HUDEP-2 (cell line): ENCODE measurements at regions not wholly inside any gene's neighbourhood (a gene's known extent, or its start where the extent isn't known, plus 50 kb on each side); places are given as distances from the start of the nearest gene placed in this dataset.

Source experiments
- DNase-seq, 76 experiments: peaks; one replicate each; lab custom pipeline; 2025; ENCODE audit not compliant: unreplicated experiment in 76 of 76; lab: John Stamatoyannopoulos, UW

DNA sequence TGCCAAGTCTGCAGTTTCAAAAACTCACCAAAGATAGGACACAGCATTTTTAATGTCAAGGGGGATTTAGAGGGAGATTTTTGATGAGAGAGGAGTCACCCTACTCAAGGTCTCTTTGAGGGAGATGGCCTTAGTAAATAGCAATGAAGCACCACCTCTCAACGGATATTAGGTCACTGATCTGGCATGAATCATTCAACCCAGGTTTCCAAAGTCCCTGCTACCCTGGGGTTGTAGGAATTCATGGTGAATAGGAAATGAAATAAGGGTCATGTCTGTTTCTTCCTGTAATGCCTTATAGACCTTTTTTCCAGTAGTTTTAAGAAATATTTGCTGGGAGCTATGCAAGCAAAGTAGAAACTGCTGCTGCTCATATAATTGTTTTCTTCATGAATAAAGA lies 2154.9 kb downstream of the LRRC4C start:
- DNase-seq: no peak

DNA sequence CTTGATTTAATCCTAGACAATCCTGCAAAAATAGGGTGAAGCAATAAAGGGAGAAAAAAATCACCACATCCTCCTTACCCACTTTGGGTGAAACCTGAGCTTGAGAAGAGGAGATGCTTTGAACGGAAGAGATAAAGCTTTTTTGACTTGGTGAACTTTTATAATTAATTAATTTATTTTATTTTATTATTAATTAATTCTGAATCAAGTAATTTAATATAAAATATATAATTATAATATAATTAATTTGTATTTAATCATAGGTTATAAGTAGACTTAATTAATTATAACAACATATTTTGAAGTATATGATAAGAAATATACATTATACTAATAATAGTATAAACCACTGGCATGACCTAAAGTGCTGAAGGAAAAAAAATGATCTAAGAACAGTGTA lies 2164.8 kb downstream of the LRRC4C start:
- DNase-seq: no peak

DNA sequence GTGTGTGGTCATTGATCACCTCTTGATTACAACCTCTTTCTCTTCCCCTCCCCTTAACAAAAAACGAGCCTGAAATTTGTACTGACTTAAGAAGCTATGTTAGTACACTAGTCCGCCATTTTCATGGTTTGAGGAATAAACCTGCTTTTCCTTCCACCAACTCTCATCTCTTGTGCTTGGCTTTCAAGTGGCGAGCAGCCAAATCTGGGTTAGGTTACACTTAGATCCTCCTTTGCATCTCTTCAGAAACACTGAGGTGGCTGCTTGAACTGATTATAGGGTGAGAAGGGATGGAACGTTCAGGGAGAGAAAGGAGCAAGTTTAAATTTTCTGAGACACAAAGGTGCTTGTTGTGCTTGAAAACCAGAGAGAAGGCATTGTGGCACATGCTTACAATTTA lies 2171.4 kb downstream of the LRRC4C start:
- no peak for DNase-seq

DNA sequence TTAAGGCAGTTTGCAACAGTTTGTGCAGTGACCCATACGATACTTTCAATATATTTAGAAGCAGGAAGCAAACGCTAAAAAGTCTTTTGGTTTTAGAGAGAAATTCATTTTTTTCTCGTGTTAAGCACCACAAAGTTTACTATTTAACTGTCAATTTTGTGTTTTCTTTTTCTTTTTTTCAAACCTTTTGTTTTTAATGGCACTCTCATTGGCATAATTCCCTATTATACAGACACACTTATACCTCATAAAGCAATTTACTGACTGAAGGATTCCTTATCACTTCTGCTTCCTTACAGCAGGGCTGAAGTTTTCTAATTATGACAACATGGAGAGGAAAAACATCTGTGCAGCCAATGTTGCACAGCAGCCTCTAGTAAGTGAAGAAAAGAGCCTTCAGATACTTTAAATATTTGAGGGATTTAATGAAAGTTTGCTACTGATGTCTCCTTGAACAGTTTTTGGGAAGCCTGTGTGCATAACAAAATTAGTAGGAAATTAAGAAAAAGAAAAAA lies 2191.2 kb downstream of the LRRC4C start:
- no peak for DNase-seq

DNA sequence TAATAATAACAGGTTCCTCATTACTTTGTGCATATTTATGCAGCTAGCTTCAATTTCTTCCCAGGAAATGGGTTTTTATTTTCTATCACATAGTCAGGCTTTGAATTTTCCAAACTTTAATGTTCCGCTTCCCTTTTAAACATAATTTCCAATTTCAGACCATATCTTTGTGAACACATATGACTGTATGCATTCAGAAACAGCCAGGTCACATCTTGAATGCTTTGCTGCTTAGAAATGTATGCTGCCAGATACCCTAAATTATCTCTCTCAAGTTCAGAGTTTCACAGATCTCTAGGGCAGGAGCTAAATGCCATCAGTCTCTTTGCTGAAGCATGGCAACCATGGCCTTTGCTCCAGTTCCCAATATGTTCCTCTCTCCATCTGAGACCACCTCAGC lies 2203.8 kb downstream of the LRRC4C start:
- no peak for DNase-seq

DNA sequence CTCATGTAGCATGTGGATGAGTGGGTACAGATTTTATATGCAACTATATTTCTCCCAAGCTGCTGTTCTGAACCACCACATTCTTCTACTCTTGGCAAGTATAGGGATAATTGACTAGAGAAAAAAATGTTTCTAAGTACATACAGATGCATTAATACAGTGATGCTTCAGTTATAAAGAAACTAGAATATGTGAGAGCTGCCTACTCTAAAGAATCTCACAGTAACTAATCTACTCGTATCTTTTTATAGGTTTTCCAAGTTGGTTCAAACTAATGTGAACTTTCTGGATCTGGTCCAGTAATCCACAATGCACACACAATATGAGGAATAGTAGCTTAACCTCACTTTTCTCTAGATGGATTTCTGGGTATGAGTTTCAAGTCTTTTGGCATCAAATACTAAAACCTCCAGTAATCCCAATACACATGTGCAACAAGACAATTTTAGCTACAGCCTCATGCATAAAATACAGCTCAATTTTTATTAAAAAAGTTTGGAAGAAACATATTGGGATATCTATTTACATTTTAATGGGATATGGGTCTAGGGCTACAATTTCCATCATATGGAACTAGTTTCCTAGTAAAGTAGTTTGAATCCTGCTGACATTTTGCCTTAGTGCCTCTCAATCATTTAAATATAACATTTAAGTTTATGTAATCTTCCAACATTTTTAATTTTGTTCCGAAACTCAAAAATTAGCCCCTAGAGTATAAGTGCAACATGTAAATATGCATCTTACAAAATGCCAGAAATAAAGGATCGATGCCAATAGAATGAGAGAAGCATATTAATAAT lies 2209.7 kb downstream of the LRRC4C start:
- DNase-seq: no peak

DNA sequence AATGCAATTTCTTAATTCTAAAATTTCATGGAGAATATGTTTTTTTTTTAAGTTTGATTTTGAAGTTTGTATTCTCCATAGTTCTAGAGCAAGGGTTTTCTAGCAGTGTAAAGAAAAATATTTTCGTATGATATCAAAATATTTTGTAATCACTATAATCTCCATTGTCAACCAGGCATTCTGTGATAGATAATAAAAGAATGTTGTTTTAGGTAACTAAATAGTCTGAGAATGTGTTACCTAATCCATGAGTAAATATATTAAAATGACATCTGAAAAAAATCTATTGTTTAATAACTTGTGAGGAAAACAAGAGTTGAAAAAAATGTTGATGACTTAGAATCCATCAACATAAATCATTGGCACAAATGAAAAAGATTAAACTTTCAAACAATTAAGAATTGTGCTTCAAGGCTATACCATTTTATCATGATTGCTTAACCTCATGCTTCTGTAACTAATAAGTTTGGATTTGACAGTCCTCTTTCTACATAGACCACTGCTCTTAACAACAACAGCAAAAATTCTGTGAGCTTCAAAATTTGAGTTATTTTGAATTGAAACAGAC lies 2211.8 kb downstream of the LRRC4C start:
- no peak for DNase-seq

DNA sequence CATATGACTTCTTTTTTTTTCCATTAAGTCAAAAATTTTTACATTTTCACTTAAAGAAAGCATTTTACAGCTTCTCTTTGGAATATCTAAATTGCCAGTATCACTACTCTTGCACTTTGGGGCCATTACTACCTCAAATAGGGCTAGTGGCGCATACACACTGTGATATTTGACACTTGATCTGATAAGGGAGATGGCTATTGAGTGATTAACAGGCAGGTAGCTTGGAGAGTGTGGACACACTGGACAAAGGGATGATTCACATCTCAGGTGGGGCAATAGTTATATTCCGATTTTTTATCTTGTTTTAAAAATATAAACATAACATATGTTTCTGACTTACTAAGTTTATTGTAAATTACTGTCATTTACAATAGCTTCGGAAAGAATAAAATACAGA lies 2219.9 kb downstream of the LRRC4C start:
- DNase-seq: no peak

DNA sequence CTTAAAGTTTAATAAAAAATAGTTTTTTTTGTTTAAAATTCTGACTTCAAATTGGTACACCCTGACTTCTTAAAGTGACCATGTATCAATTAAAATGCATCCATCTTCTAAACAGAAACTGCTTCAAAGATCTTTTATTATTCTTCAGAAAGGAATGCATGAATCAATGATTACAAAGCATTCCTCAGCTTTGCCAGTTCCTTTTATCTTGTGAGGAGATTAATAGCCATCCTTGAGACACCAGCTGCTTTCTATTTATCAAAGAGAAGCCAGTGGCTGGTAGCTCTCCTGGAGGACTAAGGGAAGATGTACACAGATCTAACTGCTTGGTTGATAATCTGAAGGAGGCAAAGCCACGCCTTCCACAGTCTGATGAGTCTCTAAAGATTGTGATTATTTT lies 2222.5 kb downstream of the LRRC4C start:
- DNase-seq: no peak

DNA sequence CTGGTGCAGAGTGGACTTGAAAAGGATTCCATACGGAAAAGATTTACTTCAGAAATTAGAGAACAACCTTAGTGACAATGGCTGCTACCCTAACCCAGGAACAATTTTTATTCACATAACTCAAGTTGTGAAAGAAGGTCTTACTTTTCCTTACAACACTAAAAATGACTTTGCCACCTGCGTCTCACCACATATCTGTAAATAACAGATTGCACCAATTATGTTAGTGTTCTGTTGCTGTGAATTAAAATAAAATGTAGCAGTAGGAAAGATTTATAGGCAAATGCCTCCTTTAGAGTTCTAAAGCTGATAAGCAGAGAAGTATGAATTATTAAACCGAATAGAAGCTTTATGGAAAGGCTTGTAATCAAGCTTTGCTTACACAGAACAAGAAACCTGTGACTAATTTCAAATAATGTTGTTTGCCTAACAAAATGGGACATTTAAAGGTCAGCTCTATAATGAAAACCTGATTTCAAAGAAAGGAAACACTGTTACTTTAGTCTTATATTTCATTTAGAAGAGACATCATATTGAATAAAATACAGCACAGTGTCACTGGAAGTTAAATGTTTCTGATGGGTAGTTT lies 2237.8 kb downstream of the LRRC4C start:
- no peak for DNase-seq

DNA sequence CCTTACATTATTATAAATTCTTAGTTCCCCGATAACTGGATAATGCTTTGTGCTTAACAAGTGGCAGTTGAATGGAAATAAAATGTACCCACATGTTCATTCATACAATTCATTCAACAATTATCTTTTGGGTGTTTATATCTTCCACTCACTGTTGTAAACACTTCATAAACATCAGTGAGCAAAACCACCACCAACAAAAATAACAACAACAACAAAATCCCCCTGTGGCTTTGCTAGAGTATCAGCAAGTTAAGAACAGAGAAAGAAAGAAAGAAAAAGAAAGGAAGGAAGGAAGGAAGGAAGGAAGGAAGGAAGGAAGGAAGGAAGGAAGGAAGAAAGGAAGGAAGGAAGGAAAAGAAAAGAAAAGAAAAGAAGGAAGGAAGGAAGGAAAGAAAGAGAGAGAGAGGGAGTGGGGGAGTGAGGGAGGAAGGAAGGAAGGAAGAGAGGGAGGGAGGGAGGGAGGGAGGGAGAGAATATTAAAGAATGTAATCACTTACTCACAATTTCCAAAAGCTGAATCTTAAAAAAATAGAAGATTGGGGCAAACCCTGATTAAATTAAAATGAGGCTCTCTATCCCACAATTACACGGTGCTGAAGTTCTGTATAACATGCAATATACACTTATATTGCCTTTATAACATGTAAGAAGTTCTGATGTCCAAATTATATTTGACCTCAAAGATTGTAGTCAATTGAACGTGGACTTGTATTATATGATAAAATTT lies 2238.8 kb downstream of the LRRC4C start:
- no peak for DNase-seq

DNA sequence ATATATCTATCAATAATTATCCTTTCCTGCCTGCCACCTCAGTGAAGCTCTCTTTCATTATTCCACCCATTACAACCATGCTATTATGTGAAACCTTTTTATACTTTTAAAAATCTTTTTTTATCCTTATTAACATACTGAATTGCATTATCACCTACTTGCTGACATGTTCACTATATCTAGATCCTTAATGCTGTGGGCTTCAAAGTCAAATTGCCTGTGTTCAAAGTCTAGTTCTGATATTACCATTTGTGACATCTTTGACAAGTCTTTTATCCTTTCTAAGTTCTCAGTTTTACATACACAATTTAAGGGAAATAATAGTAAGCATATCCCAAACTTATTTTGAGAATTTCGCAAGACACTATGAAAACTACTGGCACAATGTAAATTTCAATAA lies 2239.4 kb downstream of the LRRC4C start:
- DNase-seq: no peak

DNA sequence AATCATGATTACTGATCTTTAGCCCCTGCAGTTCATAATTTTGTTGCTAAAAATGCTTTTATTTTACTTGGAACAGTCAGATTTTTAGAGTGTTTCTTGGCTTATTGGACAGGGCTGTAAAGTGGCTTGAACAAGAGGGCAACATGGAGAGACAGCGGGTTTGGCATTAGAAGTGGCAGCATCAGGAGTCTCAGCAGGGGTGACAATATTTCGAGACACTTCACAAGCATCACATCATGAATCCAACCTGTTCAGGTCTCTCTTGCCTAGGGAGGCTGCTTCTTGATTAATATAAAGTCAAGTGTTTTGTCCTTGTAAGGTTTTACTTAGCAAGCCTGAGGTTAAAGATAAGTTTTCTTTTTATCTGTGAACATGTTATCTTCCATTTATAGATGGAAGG lies 2249.5 kb downstream of the LRRC4C start:
- DNase-seq: no peak

DNA sequence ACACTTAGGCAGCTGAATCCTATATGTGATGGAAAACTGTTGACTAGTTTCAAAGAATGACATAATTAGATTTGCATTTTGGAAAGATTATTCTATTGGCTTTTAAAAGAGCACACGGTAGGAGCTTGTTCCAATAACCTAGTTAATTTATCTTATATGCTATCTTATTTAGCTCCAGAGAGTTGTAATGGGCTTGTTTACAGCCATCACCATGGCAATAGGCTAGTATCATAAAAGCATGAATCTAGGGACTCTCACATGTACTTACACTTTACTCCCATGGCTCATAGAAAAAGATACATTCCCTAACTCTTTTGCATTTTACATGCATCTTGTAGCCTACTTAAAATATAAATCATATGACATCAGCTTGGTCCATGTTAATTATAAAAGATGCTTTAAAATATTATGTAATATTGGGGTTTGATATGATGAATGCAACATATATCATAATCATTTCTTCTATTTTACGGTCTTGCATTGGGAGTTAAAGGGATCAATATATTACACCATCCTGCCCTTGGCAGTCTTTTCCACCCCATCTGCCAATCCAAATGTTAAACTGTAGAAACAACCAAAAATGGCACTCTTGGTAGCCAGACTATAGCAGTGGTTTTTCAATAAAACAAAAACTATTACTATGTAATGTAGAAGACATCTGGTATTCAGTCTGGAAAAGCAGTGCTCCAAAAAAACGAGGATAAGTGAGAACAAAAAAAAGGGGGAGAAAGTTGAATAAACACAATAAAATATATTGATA lies 2254.0 kb downstream of the LRRC4C start:
- no peak for DNase-seq

DNA sequence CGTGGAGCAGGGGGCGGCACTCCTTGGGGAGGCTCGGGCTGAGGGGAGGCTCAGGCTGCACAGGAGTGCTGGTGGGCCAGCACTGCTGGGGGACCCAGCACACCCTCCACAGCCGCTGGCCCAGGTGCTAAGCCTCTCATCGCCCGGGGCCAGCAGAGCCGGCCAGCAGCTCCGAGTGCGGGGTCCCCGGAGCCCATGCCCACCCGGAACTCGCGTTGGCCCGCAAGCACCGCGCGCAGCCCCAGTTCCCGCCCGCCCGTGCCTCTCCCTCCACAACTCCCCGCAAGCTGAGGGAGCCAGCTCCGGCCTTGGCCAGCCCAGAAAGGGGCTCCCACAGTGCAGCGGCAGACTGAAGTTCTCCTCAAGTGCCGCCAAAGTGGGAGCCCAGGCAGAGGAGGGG lies 2266.8 kb downstream of the LRRC4C start:
- DNase-seq: no peak

DNA sequence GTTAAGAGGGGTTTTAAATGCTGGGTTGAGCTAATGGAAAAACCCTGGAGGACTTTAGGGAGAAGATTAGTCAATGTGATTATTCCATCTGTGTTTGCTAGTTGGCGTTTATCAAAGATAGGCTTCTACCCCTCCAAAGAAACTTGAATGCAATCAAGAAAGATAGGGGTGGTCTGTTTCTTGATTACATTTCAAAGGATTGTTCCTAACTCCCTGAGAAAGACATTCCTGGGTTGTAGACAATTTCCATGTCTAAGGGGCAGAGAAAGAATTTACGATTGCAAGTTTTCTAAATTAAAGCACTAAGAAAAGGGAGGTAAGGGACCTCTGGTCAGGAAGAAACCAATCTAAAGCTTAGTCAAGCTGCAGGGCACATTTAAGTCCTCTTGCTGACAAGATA lies 2268.7 kb downstream of the LRRC4C start:
- DNase-seq: no peak

DNA sequence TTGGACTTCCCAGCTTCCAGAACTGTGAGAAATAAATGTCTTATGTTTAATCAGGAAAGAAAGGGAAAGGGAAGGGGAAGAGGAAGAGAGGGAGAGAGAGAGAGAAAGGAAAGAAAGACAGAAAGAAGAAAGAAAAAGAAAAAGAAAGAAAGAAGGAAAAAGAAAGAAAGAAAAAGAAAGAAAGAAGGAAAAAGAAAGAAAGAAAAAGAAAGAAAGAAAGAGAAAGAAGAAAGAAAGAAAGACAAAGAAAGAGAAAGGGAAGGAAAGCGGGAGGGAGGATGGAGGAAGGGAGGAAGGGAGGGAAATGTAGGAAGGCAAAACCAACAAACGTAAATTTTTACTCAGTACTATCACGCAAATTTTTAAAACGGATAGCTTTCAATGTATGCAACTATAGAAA lies 2281.8 kb downstream of the LRRC4C start:
- DNase-seq: no peak

DNA sequence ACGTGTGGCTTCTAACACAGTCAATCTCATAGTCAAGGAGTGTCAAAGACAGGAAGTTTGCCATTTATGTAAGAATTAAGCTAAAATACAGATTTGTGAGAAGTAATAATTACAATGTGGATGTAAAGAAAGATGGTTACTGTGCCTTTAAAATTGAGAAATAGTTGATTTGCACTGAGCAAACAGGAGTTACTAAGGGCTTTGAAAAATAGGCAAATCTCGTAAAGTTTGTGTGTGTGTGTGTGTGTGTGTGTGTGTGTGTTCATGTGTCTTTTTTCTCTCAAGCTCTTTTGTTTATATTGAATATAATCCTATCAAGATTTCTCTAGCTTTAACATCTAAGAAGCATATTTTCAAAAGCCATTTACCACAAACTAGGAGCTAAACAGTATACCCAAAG lies 2284.5 kb downstream of the LRRC4C start:
- no peak for DNase-seq

DNA sequence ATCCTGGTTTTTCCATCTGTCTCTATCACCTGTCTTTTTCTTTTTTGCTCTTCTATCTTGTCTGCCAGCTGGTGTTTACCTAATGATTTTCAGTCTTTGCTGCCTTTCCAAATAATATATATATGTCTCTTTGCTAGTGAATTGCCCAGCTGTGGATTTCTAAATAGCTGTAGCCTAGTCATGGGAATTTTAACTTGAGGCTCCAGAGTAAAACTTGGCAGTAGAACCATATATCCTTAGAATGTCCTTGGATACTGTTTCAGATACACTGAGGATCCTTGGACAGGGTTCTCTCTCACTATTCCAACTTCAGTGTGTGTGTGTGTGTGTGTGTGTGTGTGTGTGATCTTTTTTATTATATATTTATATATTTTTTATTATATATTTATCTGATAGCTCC lies 2285.3 kb downstream of the LRRC4C start:
- no peak for DNase-seq

DNA sequence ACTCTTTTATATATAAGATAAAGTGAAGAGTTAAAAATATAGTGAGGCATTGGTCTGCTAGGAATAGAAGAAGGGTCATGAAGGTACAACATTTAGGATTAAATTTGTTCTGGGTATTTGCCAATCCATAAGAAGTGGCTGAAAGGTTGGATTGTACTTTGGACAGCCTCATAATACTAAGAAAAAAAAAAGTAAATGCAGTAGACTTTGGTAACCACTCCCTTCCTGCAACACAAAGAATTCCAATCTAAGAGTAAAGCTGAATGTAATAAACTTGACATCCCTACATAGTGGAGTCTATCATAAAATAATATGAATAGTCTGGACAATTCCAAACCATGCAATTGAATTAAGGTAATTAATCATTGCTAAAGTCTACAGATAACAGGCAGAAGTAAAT lies 2294.4 kb downstream of the LRRC4C start:
- no peak for DNase-seq

DNA sequence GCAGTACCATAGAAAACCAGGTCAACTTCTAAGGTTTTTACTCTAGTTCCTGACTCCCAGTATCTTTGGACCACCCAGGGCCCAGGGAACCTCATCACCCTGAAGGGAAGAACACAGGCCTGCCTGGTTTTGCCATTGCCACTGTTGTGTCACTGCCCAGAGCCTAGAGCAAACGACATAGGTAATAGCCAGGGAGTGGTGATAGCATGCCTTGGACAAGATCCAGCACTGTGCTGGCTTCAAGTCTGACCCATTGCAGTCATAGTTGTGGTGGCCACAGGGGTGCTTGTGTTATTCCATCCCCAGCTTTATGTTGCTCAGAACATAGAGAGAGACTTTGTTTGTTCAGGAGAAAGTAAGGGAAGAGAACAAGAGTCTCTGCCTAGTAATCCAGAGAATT lies 2310.2 kb downstream of the LRRC4C start:
- DNase-seq: no peak
